GM23338 (cell line): ENCODE measurements at regions not wholly inside any gene's neighbourhood (a gene's known extent, or its start where the extent isn't known, plus 50 kb on each side); places are given as distances from the start of the nearest gene placed in this dataset.

Experiments
- ATAC-seq: fragments of 200-7000 bp; cut with Tn5 transposase; 3 replicates; pipeline ENCODE4 v1.9.1; 2020
- DNase-seq: peaks from one replicate; pipeline ENCODE4 v3.0.0-alpha.2; 2015; ENCODE audit warnings: low spot score
- H2AFZ ChIP-seq: fragments of 200-600 bp; sonication (generic); 2 replicates; pipeline ENCODE4 v1.8.0; 2016; ENCODE audit warnings: antibody characterized with exemption, mild to moderate bottlenecking, moderate library complexity
- H3F3A ChIP-seq: fragments of 200-600 bp; sonication (generic); replicated peaks from 2 replicates; pipeline ENCODE4 v1.8.0; 2017; ENCODE audit warnings: antibody characterized with exemption, mixed run types, low read depth
- H3K27ac ChIP-seq: fragments of 200-600 bp; sonication (generic); 2 replicates; pipeline ENCODE4 v1.6.1; 2016; ENCODE audit warnings: low read depth
- H3K27me3 ChIP-seq: fragments of 200-600 bp; sonication (generic); 2 replicates; pipeline ENCODE4 v1.8.0; 2016; ENCODE audit warnings: mild to moderate bottlenecking, mixed run types, moderate library complexity; ENCODE audit not compliant: insufficient read depth
- H3K36me3 ChIP-seq: fragments of 200-600 bp; sonication (generic); 2 replicates; pipeline ENCODE4 v1.8.0; 2016; ENCODE audit warnings: mild to moderate bottlenecking; ENCODE audit not compliant: insufficient read depth
- H3K4me1 ChIP-seq: fragments of 200-600 bp; sonication (generic); 2 replicates; pipeline ENCODE4 v1.8.0; 2016; ENCODE audit warnings: mild to moderate bottlenecking, moderate library complexity; ENCODE audit not compliant: insufficient read depth
- H3K4me2 ChIP-seq: fragments of 200-600 bp; sonication (generic); 2 replicates; pipeline ENCODE4 v1.7.1; 2017; ENCODE audit warnings: mixed run types
- H3K4me3 ChIP-seq: fragments of 200-600 bp; sonication (generic); 2 replicates; pipeline ENCODE4 v1.6.1; 2016; ENCODE audit warnings: mixed run types
- H3K79me2 ChIP-seq: fragments of 200-600 bp; sonication (generic); replicated peaks from 2 replicates; pipeline ENCODE4 v1.8.0; 2017; ENCODE audit warnings: mild to moderate bottlenecking; ENCODE audit not compliant: insufficient read depth
- H3K9me2 ChIP-seq: fragments of 200-600 bp; sonication (generic); 2 replicates; pipeline ENCODE4 v1.8.0; 2017; ENCODE audit not compliant: insufficient read depth
- H4K20me1 ChIP-seq: fragments of 200-600 bp; sonication (generic); replicated peaks from 2 replicates; pipeline ENCODE4 v1.8.0; 2017; ENCODE audit warnings: mild to moderate bottlenecking; ENCODE audit not compliant: insufficient read depth
- H3K27ac Mint-ChIP-seq: 2 replicates; pipeline ENCODE4 v1.8.0; 2020; ENCODE audit warnings: inconsistent platforms, mild to moderate bottlenecking, moderate library complexity, mixed read lengths
- H3K27me3 Mint-ChIP-seq: 3 replicates; pipeline ENCODE4 v1.8.0; 2022; ENCODE audit warnings: low read depth, mild to moderate bottlenecking, moderate library complexity, mixed read lengths, inconsistent platforms; ENCODE audit not compliant: insufficient read depth, poor library complexity
- H3K36me3 Mint-ChIP-seq: 3 replicates; pipeline ENCODE4 v1.8.0; 2021; ENCODE audit warnings: low read depth, mild to moderate bottlenecking, inconsistent platforms, moderate library complexity, mixed read lengths
- H3K4me1 Mint-ChIP-seq: 3 replicates; pipeline ENCODE4 v1.8.0; 2020; ENCODE audit warnings: mild to moderate bottlenecking, inconsistent platforms, mixed read lengths
- H3K4me3 Mint-ChIP-seq: 3 replicates; pipeline ENCODE4 v1.8.0; 2021; ENCODE audit warnings: moderate library complexity, mild to moderate bottlenecking, inconsistent platforms, mixed read lengths
- H3K9me3 Mint-ChIP-seq: 3 replicates; pipeline ENCODE4 v1.8.0; 2020; ENCODE audit warnings: moderate library complexity, mild to moderate bottlenecking, inconsistent platforms, mixed read lengths
- CREB1 ChIP-seq: fragments of 250-450 bp; sonication (Bioruptor Pico); IDR thresholded peaks from 2 replicates; pipeline ENCODE4 v1.5.0; 2020; ENCODE audit warnings: low read depth, mild to moderate bottlenecking, moderate library complexity
- EZH2 ChIP-seq: fragments of 200-600 bp; sonication (generic); IDR thresholded peaks from one replicate; pipeline ENCODE4 v1.8.0; 2017; ENCODE audit warnings: antibody characterized with exemption, mild to moderate bottlenecking, low read depth; ENCODE audit not compliant: unreplicated experiment
- EZH2phosphoT487 ChIP-seq: fragments of 200-600 bp; sonication (generic); IDR thresholded peaks from one replicate; pipeline ENCODE4 v1.8.1; 2018; ENCODE audit warnings: antibody characterized with exemption; ENCODE audit not compliant: unreplicated experiment
- JUNB ChIP-seq: IDR thresholded peaks from one replicate; pipeline ENCODE4 v1.6.1; 2016; ENCODE audit warnings: antibody characterized with exemption; ENCODE audit not compliant: unreplicated experiment
- NANOG ChIP-seq: IDR thresholded peaks from 2 replicates; pipeline ENCODE4 v1.6.1; 2016; ENCODE audit warnings: antibody characterized with exemption, borderline replicate concordance
- POLR2AphosphoS5 ChIP-seq: IDR thresholded peaks from 2 replicates; pipeline ENCODE4 v1.6.1; 2016; ENCODE audit warnings: antibody characterized with exemption, low read depth
- STAT1 ChIP-seq: IDR thresholded peaks from one replicate; pipeline ENCODE4 v1.6.1; 2016; ENCODE audit warnings: antibody characterized with exemption; ENCODE audit not compliant: unreplicated experiment
- ZNF114 ChIP-seq: fragments of 250-450 bp; sonication (Bioruptor Pico); IDR thresholded peaks from 2 replicates; pipeline ENCODE4 v1.5.0; 2020; ENCODE audit warnings: mild to moderate bottlenecking, moderate library complexity
- ZNF331 ChIP-seq: fragments of 250-450 bp; sonication (Bioruptor Pico); IDR thresholded peaks from 2 replicates; pipeline ENCODE4 v1.5.0; 2020; ENCODE audit warnings: low read depth, mild to moderate bottlenecking, moderate library complexity
- TF ChIP-seq, protein P1 (sequence below): fragments of 250-450 bp; sonication (Bioruptor Pico); IDR thresholded peaks from 2 replicates; pipeline ENCODE4 v1.5.0; 2020; ENCODE audit warnings: mild to moderate bottlenecking, moderate library complexity
- TF ChIP-seq, protein P2 (sequence below), 2 experiments: fragments of 200-600 bp in 1 of 2; sonication (generic) in 1 of 2; conservative IDR thresholded peaks; 2 replicates each; pipeline versions ENCODE4 v1.5.1 to v1.6.1; 2016 to 2017; ENCODE audit warnings: antibody characterized with exemption in 2 of 2, low read depth in 2 of 2, mild to moderate bottlenecking in 2 of 2, moderate library complexity in 1 of 2
- TF ChIP-seq, protein P3 (sequence below): IDR thresholded peaks from one replicate; pipeline ENCODE4 v1.6.1; 2018; ENCODE audit warnings: antibody characterized with exemption; ENCODE audit not compliant: unreplicated experiment
- TF ChIP-seq, protein P4 (sequence below): IDR thresholded peaks from 2 replicates; pipeline ENCODE4 v1.6.1; 2016; ENCODE audit warnings: antibody characterized with exemption

DNA sequence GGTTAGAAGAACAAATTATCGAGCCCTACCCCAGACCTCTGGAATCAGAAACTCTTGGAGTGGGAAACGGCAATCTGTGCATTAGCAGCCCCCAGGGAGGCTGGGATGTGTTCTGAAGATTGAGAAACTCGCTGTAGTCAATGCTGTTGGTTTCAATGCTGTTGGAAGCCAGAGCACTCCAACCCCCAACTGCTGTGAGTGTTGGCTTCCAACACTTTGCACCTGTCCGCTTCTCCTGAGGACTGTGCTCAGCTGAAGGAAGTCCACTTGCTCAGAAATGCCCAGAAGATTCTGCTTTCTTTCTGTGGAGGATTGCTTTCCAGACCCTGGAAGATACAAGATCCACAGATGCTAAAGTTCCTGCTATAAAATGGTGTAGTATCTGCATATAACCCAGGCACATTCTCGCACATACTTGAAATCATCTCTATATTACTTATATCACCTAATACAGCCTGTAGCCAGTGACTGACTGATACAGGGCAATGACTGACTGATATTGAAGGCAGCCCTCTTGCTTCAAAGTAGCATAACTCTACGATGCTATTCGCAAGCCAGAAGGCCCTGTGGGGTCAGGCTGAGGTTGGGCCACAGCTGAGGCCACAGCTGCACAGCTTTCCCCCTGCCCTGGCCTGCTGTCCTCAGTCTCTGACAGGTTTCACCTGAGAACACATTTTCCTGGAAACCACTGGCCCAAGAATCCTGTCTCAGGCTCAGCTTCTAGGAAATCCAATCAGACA lies 757.7 kb upstream of the ID2 start:
- Histone ChIP-seq H3K27me3 (no peaks in the 10 kb centered on the region), H3K27ac (no peak overlapping the region), H3F3A (no peaks in the 10 kb centered on the region), H3K4me1 (no peaks in the 10 kb centered on the region), H4K20me1 (no peaks in the 10 kb centered on the region), H2AFZ (no peak overlapping the region), H3K4me3 (no peak overlapping the region), H3K4me2 (no peak overlapping the region), H3K9me2 (no peaks in the 10 kb centered on the region), H3K36me3 (no peaks in the 10 kb centered on the region), H3K79me2 (no peaks in the 10 kb centered on the region)
- TF ChIP-seq ZNF331 (CRISPR knock-in tag) (no peak), JUNB (no peak), ZNF114 (CRISPR knock-in tag) (no peak), CREB1 (no peak), STAT1 (no peak), EZH2phosphoT487 (no peak), NANOG (no peak), EZH2 (no peak), POLR2AphosphoS5 (no peak)
- TF ChIP-seq, protein P1, sequence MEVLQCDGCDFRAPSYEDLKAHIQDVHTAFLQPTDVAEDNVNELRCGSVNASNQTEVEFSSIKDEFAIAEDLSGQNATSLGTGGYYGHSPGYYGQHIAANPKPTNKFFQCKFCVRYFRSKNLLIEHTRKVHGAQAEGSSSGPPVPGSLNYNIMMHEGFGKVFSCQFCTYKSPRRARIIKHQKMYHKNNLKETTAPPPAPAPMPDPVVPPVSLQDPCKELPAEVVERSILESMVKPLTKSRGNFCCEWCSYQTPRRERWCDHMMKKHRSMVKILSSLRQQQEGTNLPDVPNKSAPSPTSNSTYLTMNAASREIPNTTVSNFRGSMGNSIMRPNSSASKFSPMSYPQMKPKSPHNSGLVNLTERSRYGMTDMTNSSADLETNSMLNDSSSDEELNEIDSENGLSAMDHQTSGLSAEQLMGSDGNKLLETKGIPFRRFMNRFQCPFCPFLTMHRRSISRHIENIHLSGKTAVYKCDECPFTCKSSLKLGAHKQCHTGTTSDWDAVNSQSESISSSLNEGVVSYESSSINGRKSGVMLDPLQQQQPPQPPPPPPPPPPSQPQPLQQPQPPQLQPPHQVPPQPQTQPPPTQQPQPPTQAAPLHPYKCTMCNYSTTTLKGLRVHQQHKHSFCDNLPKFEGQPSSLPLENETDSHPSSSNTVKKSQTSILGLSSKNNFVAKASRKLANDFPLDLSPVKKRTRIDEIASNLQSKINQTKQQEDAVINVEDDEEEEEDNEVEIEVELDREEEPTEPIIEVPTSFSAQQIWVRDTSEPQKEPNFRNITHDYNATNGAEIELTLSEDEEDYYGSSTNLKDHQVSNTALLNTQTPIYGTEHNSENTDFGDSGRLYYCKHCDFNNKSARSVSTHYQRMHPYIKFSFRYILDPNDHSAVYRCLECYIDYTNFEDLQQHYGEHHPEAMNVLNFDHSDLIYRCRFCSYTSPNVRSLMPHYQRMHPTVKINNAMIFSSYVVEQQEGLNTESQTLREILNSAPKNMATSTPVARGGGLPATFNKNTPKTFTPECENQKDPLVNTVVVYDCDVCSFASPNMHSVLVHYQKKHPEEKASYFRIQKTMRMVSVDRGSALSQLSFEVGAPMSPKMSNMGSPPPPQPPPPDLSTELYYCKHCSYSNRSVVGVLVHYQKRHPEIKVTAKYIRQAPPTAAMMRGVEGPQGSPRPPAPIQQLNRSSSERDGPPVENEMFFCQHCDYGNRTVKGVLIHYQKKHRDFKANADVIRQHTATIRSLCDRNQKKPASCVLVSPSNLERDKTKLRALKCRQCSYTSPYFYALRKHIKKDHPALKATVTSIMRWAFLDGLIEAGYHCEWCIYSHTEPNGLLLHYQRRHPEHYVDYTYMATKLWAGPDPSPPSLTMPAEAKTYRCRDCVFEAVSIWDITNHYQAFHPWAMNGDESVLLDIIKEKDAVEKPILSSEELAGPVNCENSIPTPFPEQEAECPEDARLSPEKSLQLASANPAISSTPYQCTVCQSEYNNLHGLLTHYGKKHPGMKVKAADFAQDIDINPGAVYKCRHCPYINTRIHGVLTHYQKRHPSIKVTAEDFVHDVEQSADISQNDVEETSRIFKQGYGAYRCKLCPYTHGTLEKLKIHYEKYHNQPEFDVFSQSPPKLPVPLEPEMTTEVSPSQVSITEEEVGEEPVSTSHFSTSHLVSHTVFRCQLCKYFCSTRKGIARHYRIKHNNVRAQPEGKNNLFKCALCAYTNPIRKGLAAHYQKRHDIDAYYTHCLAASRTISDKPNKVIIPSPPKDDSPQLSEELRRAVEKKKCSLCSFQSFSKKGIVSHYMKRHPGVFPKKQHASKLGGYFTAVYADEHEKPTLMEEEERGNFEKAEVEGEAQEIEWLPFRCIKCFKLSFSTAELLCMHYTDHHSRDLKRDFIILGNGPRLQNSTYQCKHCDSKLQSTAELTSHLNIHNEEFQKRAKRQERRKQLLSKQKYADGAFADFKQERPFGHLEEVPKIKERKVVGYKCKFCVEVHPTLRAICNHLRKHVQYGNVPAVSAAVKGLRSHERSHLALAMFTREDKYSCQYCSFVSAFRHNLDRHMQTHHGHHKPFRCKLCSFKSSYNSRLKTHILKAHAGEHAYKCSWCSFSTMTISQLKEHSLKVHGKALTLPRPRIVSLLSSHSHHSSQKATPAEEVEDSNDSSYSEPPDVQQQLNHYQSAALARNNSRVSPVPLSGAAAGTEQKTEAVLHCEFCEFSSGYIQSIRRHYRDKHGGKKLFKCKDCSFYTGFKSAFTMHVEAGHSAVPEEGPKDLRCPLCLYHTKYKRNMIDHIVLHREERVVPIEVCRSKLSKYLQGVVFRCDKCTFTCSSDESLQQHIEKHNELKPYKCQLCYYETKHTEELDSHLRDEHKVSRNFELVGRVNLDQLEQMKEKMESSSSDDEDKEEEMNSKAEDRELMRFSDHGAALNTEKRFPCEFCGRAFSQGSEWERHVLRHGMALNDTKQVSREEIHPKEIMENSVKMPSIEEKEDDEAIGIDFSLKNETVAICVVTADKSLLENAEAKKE (CRISPR knock-in tag), result no peak
- TF ChIP-seq, protein P2, sequence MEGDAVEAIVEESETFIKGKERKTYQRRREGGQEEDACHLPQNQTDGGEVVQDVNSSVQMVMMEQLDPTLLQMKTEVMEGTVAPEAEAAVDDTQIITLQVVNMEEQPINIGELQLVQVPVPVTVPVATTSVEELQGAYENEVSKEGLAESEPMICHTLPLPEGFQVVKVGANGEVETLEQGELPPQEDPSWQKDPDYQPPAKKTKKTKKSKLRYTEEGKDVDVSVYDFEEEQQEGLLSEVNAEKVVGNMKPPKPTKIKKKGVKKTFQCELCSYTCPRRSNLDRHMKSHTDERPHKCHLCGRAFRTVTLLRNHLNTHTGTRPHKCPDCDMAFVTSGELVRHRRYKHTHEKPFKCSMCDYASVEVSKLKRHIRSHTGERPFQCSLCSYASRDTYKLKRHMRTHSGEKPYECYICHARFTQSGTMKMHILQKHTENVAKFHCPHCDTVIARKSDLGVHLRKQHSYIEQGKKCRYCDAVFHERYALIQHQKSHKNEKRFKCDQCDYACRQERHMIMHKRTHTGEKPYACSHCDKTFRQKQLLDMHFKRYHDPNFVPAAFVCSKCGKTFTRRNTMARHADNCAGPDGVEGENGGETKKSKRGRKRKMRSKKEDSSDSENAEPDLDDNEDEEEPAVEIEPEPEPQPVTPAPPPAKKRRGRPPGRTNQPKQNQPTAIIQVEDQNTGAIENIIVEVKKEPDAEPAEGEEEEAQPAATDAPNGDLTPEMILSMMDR (conservative IDR thresholded peaks at IDR 0.05; ENCODE audit: low read depth in 2 of 2), result no peak
- TF ChIP-seq, protein P3, sequence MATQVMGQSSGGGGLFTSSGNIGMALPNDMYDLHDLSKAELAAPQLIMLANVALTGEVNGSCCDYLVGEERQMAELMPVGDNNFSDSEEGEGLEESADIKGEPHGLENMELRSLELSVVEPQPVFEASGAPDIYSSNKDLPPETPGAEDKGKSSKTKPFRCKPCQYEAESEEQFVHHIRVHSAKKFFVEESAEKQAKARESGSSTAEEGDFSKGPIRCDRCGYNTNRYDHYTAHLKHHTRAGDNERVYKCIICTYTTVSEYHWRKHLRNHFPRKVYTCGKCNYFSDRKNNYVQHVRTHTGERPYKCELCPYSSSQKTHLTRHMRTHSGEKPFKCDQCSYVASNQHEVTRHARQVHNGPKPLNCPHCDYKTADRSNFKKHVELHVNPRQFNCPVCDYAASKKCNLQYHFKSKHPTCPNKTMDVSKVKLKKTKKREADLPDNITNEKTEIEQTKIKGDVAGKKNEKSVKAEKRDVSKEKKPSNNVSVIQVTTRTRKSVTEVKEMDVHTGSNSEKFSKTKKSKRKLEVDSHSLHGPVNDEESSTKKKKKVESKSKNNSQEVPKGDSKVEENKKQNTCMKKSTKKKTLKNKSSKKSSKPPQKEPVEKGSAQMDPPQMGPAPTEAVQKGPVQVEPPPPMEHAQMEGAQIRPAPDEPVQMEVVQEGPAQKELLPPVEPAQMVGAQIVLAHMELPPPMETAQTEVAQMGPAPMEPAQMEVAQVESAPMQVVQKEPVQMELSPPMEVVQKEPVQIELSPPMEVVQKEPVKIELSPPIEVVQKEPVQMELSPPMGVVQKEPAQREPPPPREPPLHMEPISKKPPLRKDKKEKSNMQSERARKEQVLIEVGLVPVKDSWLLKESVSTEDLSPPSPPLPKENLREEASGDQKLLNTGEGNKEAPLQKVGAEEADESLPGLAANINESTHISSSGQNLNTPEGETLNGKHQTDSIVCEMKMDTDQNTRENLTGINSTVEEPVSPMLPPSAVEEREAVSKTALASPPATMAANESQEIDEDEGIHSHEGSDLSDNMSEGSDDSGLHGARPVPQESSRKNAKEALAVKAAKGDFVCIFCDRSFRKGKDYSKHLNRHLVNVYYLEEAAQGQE, result no peak
- TF ChIP-seq, protein P4, sequence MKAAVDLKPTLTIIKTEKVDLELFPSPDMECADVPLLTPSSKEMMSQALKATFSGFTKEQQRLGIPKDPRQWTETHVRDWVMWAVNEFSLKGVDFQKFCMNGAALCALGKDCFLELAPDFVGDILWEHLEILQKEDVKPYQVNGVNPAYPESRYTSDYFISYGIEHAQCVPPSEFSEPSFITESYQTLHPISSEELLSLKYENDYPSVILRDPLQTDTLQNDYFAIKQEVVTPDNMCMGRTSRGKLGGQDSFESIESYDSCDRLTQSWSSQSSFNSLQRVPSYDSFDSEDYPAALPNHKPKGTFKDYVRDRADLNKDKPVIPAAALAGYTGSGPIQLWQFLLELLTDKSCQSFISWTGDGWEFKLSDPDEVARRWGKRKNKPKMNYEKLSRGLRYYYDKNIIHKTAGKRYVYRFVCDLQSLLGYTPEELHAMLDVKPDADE, result no peak
- Mint-ChIP-seq H3K4me1 (peaks cover 7% of the 10 kb centered on the region; the same call in 2 of the 3 replicates), H3K27ac (no peak overlapping the region), H3K27me3 (peaks cover 2% of the 10 kb centered on the region), H3K4me3 (no peak overlapping the region), H3K36me3 (peaks cover 3% of the 10 kb centered on the region; the same call in 2 of the 3 replicates), H3K9me3 (peaks cover 7% of the 10 kb centered on the region; the same call in 1 of the 3 replicates)
- ATAC-seq (no peak), DNase-seq (no peak)
